Right lobe of liver (tissue), 4 donors: ENCODE measurements at regions not wholly inside any gene's neighbourhood (a gene's known extent, or its start where the extent isn't known, plus 50 kb on each side); places are given as distances from the start of the nearest gene placed in this dataset.

Experiments used
- CTCF ChIP-seq, 4 donors: fragments of 200-600 bp in 3 of 4; fragments of 450-650 bp in 1 of 4; IDR thresholded peaks; one replicate each; pipeline versions ENCODE4 v1.5.1 to v1.8.0; 2016 to 2022; ENCODE audit warnings: antibody characterized with exemption in 4 of 4, mild to moderate bottlenecking in 2 of 4
- POLR2A ChIP-seq: fragments of 450-650 bp; IDR thresholded peaks from one replicate; pipeline ENCODE4 v1.6.1; 2017; ENCODE audit warnings: antibody characterized with exemption, mild to moderate bottlenecking
- donor health status: DM: no; HTN: no; CAD: no.
- donor health status: DM: no; HTN: no; CAD: no.
- donor health status: DM: no; HTN: yes; CAD: no.

- no peak for TF ChIP-seq CTCF (IDR thresholded peaks at IDR 0.05)
- no peak for TF ChIP-seq POLR2A
Observed at GRCh38 chr4:26093551-26093950, 179.5 kb downstream of the SMIM20 start.
